Adipocyte (in vitro differentiated cells): ENCODE measurements at regions not wholly inside any gene's neighbourhood (a gene's known extent, or its start where the extent isn't known, plus 50 kb on each side); places are given as distances from the start of the nearest gene placed in this dataset.

Source experiments
- DNase-seq: peaks from one replicate; pipeline ENCODE4 v3.0.0-alpha.2; 2015; ENCODE audit warnings: low read depth
- H3K27me3 ChIP-seq: replicated peaks from 2 replicates; pipeline ENCODE4 v1.7.0; 2013; ENCODE audit warnings: mild to moderate bottlenecking, low read length, moderate library complexity; ENCODE audit not compliant: control insufficient read depth, insufficient read depth
- H3K36me3 ChIP-seq: 2 replicates; pipeline ENCODE4 v1.7.0; 2013; ENCODE audit warnings: low read length, mild to moderate bottlenecking, moderate library complexity; ENCODE audit not compliant: control insufficient read depth, insufficient read depth, severe bottlenecking
- H3K4me1 ChIP-seq: 2 replicates; pipeline ENCODE4 v1.7.0; 2013; ENCODE audit warnings: mild to moderate bottlenecking, low read length, moderate library complexity; ENCODE audit not compliant: control insufficient read depth, insufficient read depth
- H3K4me3 ChIP-seq: 2 replicates; pipeline ENCODE4 v1.7.0; 2013; ENCODE audit warnings: mild to moderate bottlenecking, low read length, moderate library complexity
- H3K9ac ChIP-seq: 2 replicates; pipeline ENCODE4 v1.7.0; 2013; ENCODE audit warnings: mild to moderate bottlenecking, low read length, moderate library complexity
- H3K9me3 ChIP-seq: 2 replicates; pipeline ENCODE4 v1.7.0; 2013; ENCODE audit warnings: mild to moderate bottlenecking, low read length, moderate library complexity; ENCODE audit not compliant: control insufficient read depth

DNA sequence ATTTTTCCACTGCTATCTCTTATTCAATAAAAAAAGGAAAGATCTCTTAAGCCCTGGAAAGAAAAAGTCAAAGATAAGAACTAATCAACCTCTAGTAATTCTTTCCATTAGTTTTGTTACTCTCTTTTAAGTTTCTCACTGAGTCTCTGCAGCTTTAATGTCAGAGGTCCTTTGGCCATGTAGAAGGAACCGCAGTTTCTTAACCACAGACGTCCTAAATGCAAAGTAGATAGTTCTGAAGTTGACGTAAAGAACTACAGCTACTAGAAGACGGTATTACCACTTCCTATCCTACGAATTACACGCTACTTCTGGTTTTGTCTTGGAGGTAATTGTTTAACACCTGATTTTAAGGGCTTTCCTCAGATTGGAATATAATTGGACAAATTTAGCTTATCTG is 325.9 kb downstream of the ANKRD50 start:
- Histone ChIP-seq H3K4me3 (no peak overlapping the region), H3K27me3 (no peaks in the 10 kb centered on the region), H3K4me1 (no peaks in the 10 kb centered on the region), H3K9ac (no peak overlapping the region), H3K9me3 (no peaks in the 10 kb centered on the region), H3K36me3 (no peaks in the 10 kb centered on the region)
- no peak for DNase-seq

- DNase-seq = peak; percentile 62
- H3K36me3 ChIP-seq = no peaks in the 10 kb centered on the region
- H3K9ac ChIP-seq = no peak overlapping the region
- no peaks in the 10 kb centered on the region for H3K4me1 ChIP-seq
- H3K4me3 ChIP-seq = no peak overlapping the region
- H3K27me3 ChIP-seq = no peaks in the 10 kb centered on the region
- H3K9me3 ChIP-seq = no peaks in the 10 kb centered on the region
Measured at GRCh38 chr4:124389591-124389990, 322.9 kb downstream of the ANKRD50 start.

GRCh38 chr4:124390861-124391260 is 321.7 kb downstream of the ANKRD50 start:
- Histone ChIP-seq H3K27me3 (no peaks in the 10 kb centered on the region), H3K4me3 (no peak overlapping the region), H3K36me3 (no peaks in the 10 kb centered on the region), H3K9ac (no peak overlapping the region), H3K9me3 (no peaks in the 10 kb centered on the region), H3K4me1 (no peaks in the 10 kb centered on the region)
- DNase-seq = no peak

GRCh38 chr4:124396333-124396732 is 316.2 kb downstream of the ANKRD50 start:
- Histone ChIP-seq H3K4me1 (no peaks in the 10 kb centered on the region), H3K27me3 (no peaks in the 10 kb centered on the region), H3K9ac (no peak overlapping the region), H3K4me3 (no peak overlapping the region), H3K9me3 (no peaks in the 10 kb centered on the region), H3K36me3 (no peaks in the 10 kb centered on the region)
- DNase-seq = no peak

DNA sequence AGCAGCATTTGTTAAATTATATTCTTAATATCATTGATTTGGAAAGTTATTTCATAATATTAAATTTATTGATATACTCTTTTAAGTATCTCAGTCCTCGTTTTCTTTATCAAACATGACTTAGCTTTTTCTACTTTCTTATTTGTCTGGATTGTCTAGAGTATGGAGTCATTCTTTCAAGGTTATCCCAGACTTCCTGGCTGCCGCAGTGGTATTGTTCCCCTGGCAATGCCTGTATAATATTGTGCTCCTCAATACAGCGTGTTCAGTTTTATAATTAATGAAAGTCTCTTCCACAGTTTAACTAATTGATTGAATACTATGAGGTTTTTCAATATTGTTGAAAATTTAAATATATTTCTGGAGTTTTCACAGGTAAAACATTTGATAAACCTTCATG is 310.9 kb downstream of the ANKRD50 start:
- H3K4me1 ChIP-seq = no peaks in the 10 kb centered on the region
- H3K27me3 ChIP-seq = no peaks in the 10 kb centered on the region
- H3K9me3 ChIP-seq = no peaks in the 10 kb centered on the region
- H3K4me3 ChIP-seq = no peak overlapping the region
- no peaks in the 10 kb centered on the region for H3K36me3 ChIP-seq
- H3K9ac ChIP-seq = no peak overlapping the region
- DNase-seq = no peak

- no peak overlapping the region for H3K9ac ChIP-seq
- H3K4me1 ChIP-seq = peaks cover 23% of the 10 kb centered on the region
- H3K27me3 ChIP-seq = no peaks in the 10 kb centered on the region
- H3K9me3 ChIP-seq = no peaks in the 10 kb centered on the region
- H3K36me3 ChIP-seq = no peaks in the 10 kb centered on the region
- peak; percentile 55 for DNase-seq
- no peak overlapping the region for H3K4me3 ChIP-seq
Measured at GRCh38 chr4:124409044-124409443, 303.5 kb downstream of the ANKRD50 start.

GRCh38 chr4:124414276-124415040 is 298.1 kb downstream of the ANKRD50 start:
- Histone ChIP-seq H3K27me3 (no peaks in the 10 kb centered on the region), H3K9me3 (no peaks in the 10 kb centered on the region), H3K9ac (peak overlapping the region; percentile 41), H3K4me1 (peaks cover 22% of the 10 kb centered on the region), H3K4me3 (no peak overlapping the region), H3K36me3 (no peaks in the 10 kb centered on the region)
- DNase-seq = peak; percentile 33

DNA sequence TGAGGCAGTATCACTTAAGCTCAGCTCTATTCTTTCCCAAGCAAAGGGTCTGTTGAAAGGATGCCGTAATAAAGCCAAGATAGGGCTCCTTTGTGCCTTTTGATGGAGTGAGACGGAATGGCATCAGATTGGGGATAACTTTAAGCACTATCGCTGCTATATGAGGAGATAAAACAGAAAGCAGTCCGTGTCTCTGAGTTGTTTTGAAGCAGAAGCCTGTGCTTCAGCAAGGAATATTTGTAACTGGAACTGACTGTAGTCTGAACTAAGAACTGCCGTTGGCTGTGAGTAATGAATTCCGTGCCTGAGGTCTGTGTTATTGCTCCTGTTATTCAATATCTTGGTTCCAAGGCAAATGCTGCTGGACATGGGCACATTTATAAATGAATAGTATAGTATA is 297.4 kb downstream of the ANKRD50 start:
- Histone ChIP-seq H3K4me1 (peaks cover 17% of the 10 kb centered on the region), H3K36me3 (no peaks in the 10 kb centered on the region), H3K9me3 (no peaks in the 10 kb centered on the region), H3K4me3 (peak overlapping the region; percentile 63), H3K27me3 (no peaks in the 10 kb centered on the region), H3K9ac (peak overlapping the region; percentile 41)
- peak; percentile 37 for DNase-seq

- no peaks in the 10 kb centered on the region for H3K36me3 ChIP-seq
- H3K27me3 ChIP-seq = no peaks in the 10 kb centered on the region
- peak; percentile 46 for DNase-seq
Measured at GRCh38 chr4:124417371-124417770, 295.2 kb downstream of the ANKRD50 start.

DNA sequence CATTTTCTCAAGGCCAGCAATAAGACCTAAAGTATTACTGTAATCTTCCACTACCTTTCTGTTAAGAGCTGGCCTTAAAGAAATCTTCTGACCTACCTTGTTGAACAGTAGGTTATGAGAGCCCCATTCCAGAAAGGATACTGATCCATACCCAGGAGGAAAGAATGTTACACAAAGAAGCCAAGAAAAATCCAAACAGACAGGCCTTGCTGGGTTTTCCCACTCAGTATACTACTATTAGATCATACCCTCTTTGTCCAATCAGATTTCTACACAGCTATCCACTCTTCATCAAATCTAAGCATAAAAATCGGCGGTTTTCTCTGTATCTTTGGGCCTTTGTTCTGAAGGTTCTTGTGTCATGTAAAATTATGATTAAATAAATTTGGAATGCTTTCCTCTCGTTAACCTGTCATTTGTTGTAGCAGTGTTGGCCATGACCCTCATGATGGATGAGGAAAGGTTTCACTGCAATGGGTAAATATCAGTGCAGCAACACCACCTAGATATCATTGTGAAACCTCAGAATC is 292.3 kb downstream of the ANKRD50 start:
- no peak for DNase-seq
- no peaks in the 10 kb centered on the region for H3K36me3 ChIP-seq
- no peaks in the 10 kb centered on the region for H3K9me3 ChIP-seq
- H3K27me3 ChIP-seq = no peaks in the 10 kb centered on the region
- H3K9ac ChIP-seq = no peak overlapping the region
- peaks cover 3% of the 10 kb centered on the region for H3K4me1 ChIP-seq
- no peak overlapping the region for H3K4me3 ChIP-seq

More at GRCh38 chr4:124417371-124417770, 295.2 kb downstream of the ANKRD50 start:
- Histone ChIP-seq H3K9me3 (no peaks in the 10 kb centered on the region), H3K9ac (no peak overlapping the region), H3K4me3 (no peak overlapping the region), H3K4me1 (peaks cover 14% of the 10 kb centered on the region)

- no peaks in the 10 kb centered on the region for H3K36me3 ChIP-seq
- no peak overlapping the region for H3K9ac ChIP-seq
- no peaks in the 10 kb centered on the region for H3K27me3 ChIP-seq
- H3K9me3 ChIP-seq = no peaks in the 10 kb centered on the region
- no peak overlapping the region for H3K4me3 ChIP-seq
- H3K4me1 ChIP-seq = peaks cover 7% of the 10 kb centered on the region
- peak; percentile 47 for DNase-seq
Measured at GRCh38 chr4:124423160-124423559, 289.4 kb downstream of the ANKRD50 start.
